HG03066 (cell line): ENCODE measurements at regions not wholly inside any gene's neighbourhood (a gene's known extent, or its start where the extent isn't known, plus 50 kb on each side); places are given as distances from the start of the nearest gene placed in this dataset.

Experiments
- ATAC-seq: cut with Tn5 transposase; IDR thresholded peaks from one replicate; pipeline ENCODE4 v1.9.1; 2021; ENCODE audit warnings: low read depth; ENCODE audit not compliant: unreplicated experiment

DNA sequence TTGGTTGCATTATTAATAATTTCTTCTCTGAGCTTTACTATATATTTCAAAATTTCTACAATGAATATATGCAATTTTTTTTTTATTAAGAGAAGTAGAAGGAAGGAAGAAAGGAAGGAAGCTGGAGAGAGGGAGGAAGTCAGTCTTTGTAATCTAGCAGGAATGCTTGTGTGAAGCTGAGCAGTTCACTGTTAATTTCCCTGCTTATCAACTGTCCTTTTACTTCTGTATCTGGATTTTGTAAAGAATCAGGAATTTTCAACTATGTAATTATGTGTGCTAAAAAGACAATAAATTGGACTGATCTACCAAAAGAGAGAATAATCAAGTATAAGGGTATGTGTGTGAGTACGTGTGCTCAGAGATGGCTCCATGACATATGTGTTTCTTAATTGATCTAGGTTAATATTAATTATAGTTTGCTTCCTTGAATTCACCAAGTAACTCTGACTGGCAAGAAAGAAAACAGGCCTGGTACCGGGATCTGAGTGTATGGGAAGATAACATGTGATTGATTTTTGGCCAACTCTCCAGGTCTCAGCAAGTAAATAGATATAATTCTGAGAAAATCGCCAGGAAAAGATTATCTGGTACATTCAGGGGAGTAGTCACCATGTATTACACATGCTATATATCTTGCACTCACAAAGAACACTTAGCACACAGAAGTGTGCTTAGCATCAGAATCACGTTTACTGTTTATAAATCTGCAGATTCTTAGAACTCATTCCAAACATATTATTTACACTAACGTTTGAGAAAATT is 1758.8 kb upstream of the WWC1 start:
- no peak for ATAC-seq

DNA sequence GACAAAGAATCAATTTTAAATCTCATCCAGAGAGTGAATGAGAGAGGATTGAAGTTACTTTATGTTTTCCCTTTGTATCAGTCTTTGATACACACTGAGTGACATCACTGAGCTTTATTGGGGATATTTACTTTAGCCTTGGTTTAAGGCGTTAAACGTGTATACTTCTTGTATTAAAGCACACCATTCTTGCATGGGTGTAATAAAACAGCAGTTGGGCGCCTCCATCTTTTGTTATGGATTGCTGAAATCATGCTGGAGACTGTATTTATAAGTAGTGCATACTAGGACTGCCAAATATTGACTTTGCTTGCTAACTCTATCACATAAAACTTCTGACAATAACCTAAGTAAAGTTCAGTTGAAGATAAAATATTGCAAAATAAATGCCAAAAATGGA is 1755.8 kb upstream of the WWC1 start:
- no peak for ATAC-seq

DNA sequence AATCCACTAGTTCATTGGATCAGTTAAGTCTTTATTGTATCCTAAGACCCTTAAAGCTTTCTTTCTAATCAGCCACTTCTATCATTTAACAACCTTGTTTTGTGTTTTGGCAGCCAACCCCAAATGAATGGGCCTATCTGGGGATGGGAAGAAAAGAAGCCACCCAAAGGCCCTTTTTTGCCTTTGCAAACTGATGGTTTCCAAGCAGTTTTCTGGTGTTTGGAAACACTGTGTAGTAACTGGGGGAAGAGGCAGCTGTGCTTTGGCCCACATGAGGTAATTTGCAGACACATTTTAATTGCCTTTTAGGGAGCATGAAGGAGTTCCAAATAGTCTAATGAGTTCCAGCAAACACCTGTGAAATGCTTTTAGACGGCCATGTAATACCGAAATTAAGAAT is 1751.3 kb upstream of the WWC1 start:
- no peak for ATAC-seq

DNA sequence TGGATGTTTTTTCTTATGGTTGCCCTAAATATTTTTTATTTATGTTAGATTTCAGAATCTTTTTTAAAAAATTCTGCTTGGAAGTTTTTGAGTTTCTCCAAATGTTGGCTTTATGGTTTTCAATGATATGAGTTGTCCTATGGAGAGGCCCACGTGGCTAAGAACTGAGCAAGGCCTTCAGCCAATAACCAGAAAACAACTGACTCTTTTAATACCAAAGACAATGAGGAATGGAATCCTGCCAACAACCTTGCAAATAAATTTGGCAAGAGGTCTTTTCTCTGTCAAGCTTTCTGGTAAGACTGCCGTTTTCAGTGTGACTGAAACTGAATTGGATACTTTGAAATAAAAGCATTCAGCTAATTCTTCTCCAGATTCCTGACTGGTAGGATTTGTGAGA is 1740.1 kb upstream of the WWC1 start:
- ATAC-seq = no peak

DNA sequence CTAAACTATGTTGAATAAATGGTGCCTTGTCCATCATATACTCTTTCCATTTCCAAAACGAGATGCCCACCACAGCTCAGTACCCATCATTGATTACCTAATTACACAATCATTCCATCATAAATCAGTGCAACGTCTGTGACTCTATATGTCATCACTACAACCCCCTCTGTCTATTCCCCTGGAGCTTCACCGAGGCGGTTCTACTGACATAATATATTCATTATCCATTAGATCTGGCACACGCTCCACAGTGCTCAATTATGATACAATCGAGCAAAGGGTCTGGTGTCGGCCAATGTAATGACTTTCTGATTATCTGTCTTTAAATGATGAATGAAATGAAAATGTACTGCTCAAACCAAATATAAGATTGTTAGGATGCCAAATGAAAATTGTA is 1737.7 kb upstream of the WWC1 start:
- no peak for ATAC-seq

DNA sequence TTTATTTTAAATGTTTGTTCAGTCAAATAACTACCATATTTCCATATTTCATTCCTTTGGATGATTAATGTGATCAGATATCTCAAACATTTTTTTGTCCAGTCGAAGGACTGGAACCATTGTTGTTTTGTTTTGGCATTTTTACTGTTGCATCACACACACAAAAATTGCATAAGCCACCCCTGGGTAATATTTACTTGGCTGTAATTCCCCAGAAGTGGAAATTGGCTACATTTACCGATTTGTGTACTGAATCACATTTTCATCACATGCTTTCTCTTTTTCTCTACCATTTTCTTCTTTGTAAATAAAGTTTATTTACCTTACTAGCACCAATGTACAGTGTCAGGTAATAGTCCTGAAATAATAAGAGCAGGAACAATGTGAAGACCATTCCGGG is 1729.7 kb upstream of the WWC1 start:
- no peak for ATAC-seq

DNA sequence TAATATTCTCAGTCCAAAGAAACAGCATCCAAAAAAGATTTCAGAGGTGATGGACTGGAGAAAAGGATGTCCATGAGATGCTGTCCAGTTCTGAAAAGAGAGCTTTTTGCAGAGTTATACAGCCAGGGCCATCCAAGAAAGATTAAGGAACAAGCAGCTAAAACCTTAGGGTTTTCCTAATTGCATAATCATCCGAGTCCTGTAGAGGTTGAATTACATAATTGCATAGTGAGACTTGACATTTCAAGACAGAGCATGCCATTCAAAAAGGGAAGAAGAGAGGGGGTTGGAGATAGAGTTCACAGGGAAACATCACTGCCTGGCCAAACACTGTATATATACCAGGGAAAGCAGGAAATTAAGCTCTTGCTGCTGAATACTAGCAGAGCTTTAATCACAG is 1729.2 kb upstream of the WWC1 start:
- no peak for ATAC-seq

DNA sequence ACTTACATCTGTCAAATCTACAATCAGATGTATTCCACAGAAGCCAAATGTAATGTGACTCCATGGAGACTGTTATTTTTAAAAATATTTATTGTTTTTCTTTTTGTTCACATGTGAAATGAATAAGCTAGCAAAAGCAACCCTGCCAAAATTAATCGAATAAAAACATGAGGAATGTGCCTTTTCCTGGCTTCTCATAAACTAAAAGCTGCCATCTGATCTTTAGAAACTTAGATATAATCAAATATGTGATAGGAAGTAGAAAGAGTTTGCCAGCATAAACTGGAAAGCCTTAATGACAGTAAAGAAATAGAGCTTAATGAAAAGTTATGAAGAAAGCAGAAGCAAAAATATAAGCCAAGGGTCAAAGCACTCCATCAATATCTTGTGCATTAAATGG is 1724.7 kb upstream of the WWC1 start:
- no peak for ATAC-seq

DNA sequence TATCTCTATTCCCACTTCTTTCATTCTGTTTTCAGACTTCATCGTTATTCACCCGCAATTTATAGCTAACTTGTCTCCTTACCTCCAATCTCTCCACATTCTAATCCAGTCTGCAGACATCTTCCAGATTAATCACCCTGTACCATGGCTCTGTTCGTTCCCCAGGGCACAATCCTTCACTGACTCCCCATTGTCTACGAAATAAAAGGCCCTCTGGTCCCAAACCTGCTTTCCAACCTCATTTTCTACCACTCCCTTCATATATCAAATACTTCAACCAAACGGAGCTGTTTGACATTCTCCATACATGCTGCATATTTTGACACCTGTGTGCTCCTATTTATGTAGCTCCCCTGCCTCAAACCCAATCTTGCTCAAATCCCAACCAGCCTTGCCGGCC is 1720.6 kb upstream of the WWC1 start:
- no peak for ATAC-seq

DNA sequence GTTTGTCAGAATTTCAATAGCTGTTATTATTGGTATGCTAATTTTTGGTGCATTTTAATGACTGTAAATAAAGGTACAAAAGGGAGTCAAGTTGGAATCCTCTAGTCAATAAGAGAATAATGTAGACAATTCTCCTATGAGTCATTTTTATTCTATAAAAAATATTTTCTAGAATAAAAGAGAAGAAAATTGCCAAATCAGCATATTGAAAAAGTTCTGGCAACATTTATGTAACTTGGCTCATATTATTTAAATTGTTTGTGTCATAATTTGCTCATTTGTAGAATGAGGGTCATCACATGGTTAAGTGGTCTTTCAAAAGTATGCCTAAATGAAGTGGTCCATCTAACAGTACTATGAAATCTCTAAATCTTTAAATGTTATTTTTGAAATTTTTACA is 1719.8 kb upstream of the WWC1 start:
- ATAC-seq = no peak

DNA sequence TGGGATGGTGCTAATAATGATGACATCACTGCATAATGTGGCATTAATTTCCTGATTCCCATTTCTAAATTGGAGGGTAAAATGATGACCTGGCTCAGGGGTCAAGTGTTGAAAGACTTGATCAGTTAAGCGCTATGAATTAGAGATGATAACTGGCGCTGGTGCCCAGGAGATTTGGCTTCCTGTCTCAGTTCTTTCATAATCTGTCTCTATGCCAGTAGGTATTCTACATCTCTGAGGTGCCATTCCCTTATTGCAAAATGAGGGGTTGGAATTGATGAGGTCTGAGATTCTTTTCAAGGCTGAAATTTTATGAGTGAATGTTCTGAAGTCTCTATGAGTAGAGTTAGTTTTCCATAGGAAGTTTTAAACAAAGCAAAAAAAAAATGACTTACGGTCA is 1715.1 kb upstream of the WWC1 start:
- no peak for ATAC-seq

DNA sequence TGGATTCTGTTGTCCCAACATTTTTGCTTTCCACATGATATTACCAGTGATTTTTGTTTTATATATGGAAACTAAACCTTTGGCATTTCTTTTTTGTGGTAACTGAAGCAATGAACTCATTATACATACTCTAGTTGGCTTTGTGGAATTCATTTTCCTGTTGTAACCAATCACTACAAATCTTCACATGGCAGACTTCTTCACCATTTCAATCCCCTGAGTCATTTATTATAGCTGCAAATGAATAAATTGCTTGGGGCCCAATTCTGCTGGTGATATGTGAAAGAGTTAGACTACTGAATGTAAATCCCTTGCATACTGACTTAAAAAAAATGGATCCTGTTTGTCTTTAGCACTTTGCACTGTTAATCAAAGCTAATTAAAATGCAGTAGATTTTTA is 1709.6 kb upstream of the WWC1 start:
- ATAC-seq = no peak

DNA sequence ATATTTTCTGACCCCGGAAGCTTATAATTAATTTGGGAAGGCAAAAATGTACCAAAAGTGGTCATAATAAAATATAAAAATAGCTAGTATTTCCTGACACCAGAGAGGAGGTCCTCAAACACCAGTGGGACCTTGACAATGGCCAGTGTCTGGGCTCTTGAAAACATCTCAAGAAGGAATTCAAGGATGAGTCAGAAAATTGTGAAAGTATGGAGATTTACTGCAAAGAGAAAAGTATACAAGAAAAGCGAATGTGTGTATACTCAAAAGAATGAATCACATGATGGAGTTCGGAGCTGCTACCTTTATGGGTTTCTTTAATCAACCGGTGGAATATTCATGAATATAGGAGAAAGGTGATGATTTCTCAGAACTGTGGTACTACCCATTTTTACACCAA is 1709.0 kb upstream of the WWC1 start:
- ATAC-seq = no peak

DNA sequence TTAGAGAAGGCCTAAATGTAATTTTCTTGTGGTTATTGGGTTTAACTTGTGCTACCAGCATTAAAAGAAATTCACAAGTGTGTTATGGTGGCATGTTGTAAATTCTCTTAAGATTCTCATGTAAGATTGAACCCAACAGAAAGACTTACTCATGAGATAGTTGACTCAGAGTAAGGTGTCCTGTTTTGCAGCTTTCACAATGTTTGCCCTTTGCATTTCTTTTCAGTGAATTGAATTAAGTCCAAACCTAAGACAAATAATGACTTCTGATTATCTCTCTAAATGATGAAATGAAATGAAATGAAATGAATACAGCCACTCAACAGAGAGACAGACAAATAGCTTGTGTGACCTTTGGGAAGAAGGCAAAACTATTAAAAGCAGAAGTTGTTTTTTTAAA is 1696.9 kb upstream of the WWC1 start:
- ATAC-seq = no peak

DNA sequence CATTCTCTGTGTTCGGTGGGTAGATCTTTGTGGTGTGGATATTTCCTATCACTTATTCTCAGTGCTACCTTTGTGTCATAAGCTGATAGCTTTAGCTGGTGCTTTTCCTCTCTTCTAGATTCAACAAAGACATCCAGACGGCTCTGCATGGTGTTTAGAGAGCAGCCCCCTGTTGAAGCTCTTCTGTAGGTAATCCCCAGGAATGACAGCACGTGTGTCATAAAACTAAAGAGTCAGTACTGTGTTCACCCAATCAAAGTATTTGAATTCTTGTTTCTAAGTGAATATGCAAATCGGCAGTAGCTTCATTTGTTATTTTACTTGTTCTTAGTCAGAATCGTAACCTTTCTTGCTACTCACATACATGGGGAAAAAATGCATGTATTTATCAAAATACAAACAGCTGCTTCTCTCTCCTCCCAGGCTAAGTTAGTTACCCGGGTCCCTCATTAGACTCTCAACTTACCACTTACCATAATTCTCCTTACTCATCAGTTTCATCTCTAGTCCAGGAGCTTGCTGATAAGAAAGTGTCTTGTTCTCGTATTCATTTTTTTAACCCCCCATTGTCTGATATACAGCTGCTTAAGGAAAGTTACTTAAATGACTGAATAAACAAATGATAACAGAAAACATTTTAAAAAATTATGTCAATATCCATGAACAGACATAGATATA is 1696.0 kb upstream of the WWC1 start:
- no peak for ATAC-seq

DNA sequence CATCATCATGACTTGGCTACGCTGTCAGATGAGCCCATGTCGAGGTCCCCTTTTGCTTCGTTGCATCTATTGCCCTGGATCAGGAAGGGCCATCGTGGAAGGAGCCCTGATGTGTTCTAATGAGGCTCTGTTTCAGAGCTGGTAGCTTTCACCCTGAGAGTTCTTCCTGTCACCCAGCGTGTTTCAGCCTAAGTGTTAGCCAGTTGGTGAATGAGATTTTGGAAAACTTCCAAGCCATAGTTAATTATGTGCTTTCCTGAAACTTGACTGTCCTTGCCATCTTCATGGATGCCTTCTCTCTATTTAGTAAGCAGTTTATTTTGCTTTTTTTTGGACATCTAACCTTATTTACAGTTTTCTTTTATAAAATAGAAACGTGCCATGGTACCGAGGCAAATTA is 1695.4 kb upstream of the WWC1 start:
- ATAC-seq = no peak

DNA sequence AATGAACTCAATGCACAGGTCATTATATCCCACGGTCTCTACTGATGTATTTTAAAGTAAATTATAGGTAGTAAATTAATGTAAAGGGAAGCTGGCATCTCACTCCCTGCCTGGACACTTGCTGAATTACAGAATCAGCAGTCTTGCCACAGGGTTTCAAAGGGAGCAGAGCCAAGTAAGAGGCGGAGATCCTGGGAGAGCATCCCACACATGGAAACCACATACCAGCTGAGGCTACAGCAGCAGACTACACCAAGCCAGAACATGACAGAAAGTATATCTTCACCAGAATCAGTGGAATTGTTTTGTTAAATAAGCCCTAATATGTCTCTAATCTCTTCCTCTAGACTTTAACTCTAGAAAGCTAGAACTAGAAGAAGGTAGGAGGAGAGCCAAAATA is 1689.2 kb upstream of the WWC1 start:
- ATAC-seq = no peak

DNA sequence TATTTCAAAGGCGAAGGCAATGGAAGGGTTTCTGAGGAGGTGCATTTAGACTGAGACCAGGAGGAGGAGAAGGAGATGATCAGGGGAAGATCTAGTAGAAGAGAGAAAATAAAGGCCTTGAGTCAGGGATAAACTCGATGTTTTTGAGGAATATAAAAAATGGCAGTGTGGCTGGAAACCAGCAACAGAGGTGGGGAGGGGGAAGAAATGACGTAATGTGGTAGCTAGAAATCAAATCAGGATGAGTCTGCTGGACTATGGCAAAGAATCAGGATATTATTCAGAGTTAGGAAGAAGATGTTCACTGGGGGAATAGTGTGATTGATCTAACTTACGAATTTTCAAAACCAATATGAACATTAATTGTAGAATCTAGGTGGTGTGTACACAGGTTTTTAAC is 1673.9 kb upstream of the WWC1 start:
- no peak for ATAC-seq

DNA sequence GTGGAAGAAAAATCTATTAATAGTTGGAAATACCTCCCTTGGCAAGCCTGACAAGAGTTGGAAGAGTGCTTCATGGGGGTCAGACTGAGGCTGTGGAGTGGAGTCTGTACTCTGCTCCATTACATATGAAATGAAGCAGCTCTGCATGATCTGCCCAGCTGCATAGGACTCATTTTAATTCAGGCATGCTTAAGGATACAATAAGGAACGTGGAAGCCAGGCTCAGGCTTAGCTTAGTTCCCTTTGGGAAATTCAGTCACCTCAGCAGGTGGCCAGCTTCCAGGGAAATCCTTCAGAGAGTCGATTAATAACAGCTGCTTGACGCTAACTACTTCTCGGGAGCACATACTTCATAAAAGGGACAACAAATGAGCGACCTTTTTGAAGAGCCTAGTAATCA is 1672.9 kb upstream of the WWC1 start:
- no peak for ATAC-seq

DNA sequence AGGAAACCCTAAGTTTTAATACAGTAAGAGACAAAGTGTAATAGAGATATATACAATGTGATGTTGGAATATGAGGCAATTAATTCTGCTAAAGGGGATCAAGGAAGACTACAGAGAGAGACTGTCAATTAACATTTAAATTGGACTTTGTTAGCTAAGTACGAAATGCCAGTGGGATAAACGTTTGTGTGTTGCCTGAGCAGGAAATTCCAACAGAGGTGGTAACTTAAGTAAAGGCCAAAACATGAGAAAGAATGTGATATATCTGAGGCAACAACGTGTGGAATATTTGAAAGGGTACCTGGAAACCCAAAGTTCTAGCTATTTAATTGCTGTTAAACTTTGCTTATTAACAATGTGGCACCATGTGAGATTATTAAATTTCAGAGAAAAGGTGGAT is 1666.9 kb upstream of the WWC1 start:
- no peak for ATAC-seq

DNA sequence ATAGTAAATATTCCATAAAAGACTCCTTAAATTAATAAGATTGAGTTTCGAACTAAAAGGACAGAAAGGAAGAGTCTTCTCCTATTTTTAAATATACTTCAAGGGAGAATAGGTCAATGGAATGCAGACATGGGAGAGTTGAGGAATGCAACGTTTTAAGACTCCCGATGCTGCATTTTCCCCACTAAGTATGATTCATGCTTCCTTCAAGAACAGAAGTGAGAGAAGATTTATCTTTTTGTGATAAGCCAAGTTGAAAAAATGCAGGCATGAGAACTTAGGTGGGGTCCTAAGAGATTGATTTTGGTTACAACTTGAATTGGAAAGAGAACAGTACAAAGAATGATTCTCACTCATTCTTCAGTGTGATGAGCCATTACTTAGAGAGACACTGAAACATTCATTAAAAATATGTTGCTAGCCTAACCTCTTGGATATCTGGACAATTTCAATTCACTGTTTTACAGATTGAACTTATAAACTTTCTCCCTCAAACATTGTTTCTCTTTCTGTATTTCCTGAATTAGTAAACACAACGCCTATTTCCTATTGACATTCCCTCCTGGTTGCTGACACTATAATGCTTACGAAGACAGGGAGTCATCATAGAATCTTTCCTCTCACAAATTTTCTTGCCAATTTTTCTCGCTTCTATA is 1666.1 kb upstream of the WWC1 start:
- no peak for ATAC-seq

DNA sequence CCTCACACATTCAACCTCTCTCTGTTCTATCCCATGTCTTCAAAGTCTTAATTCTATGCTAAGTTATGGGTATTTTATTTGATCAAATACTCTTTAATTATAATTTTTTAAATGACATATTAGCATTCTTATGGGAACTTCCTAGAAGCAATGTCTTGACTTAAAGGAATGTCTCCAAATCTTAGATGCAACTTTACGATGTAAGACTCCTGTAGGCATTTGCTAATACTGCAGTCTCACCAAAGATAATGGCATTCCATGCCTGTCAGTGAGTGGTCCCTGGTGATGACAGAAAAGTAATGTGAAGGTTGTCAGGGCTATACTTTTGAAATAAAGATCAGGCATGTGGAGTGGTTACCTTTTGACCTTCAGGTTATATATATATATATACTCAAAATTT is 1654.2 kb upstream of the WWC1 start:
- ATAC-seq = no peak
